OCI-LY1 (cell line): ENCODE measurements at regions not wholly inside any gene's neighbourhood (a gene's known extent, or its start where the extent isn't known, plus 50 kb on each side); places are given as distances from the start of the nearest gene placed in this dataset.

Experiments
- H2AFZ ChIP-seq: fragments of 200-600 bp; sonication (generic), shearing (Covaris generic); 2 replicates; pipeline ENCODE4 v1.6.0; 2014; ENCODE audit warnings: antibody characterized with exemption, mild to moderate bottlenecking, low read length
- H3F3A ChIP-seq: fragments of 200-600 bp; sonication (generic), shearing (Covaris generic); 2 replicates; pipeline ENCODE4 v1.6.0; 2014; ENCODE audit warnings: mild to moderate bottlenecking, antibody characterized with exemption, low read length, moderate library complexity; ENCODE audit not compliant: insufficient read depth
- H3K27ac ChIP-seq: fragments of 200-600 bp; sonication (generic); 2 replicates; pipeline ENCODE4 v1.5.1; 2014; ENCODE audit warnings: low read length, mixed run types, mild to moderate bottlenecking, low read depth; ENCODE audit not compliant: poor library complexity, severe bottlenecking
- H3K27me3 ChIP-seq: fragments of 200-600 bp; sonication (generic); 2 replicates; pipeline ENCODE4 v1.6.0; 2014; ENCODE audit warnings: antibody characterized with exemption, mild to moderate bottlenecking, low read length, moderate library complexity; ENCODE audit not compliant: insufficient read depth
- H3K36me3 ChIP-seq: fragments of 200-600 bp; sonication (generic); 2 replicates; pipeline ENCODE4 v1.6.1; 2014; ENCODE audit warnings: mild to moderate bottlenecking, antibody characterized with exemption, low read length, moderate library complexity, mixed read lengths; ENCODE audit not compliant: insufficient read depth
- H3K4me1 ChIP-seq: fragments of 200-600 bp; sonication (generic); 2 replicates; pipeline ENCODE4 v1.5.1; 2014; ENCODE audit warnings: mild to moderate bottlenecking, low read length, moderate library complexity; ENCODE audit not compliant: insufficient read depth, severe bottlenecking
- H3K4me2 ChIP-seq: fragments of 200-600 bp; sonication (generic), shearing (Covaris generic); 2 replicates; pipeline ENCODE4 v1.6.1; 2014; ENCODE audit warnings: low read length
- H3K4me3 ChIP-seq: fragments of 200-600 bp; sonication (generic); 2 replicates; pipeline ENCODE4 v1.5.1; 2014; ENCODE audit warnings: low read length, low read depth, mild to moderate bottlenecking, mixed read lengths; ENCODE audit not compliant: poor library complexity, severe bottlenecking
- H3K79me2 ChIP-seq: fragments of 200-600 bp; shearing (Covaris generic); 2 replicates; pipeline ENCODE4 v1.6.1; 2016; ENCODE audit warnings: mixed run types, low read length, mixed read lengths; ENCODE audit not compliant: insufficient read depth
- H3K9ac ChIP-seq: fragments of 200-600 bp; sonication (generic), shearing (Covaris generic); 2 replicates; pipeline ENCODE4 v1.6.1; 2014; ENCODE audit warnings: mild to moderate bottlenecking, low read length, mixed read lengths
- H3K9me2 ChIP-seq: fragments of 200-600 bp; sonication (generic), shearing (Covaris generic); 2 replicates; pipeline ENCODE4 v1.6.1; 2014; ENCODE audit warnings: low read depth, mild to moderate bottlenecking, low read length, mixed read lengths
- H3K9me3 ChIP-seq: fragments of 200-600 bp; shearing (Covaris generic); 2 replicates; pipeline ENCODE4 v1.6.1; 2014; ENCODE audit warnings: low read length, mixed read lengths
- H4K20me1 ChIP-seq: fragments of 200-600 bp; sonication (generic), shearing (Covaris generic); 2 replicates; pipeline ENCODE4 v1.6.0; 2016; ENCODE audit warnings: mild to moderate bottlenecking, low read length; ENCODE audit not compliant: insufficient read depth
- CTCF ChIP-seq: fragments of 200-600 bp; sonication (generic), shearing (Covaris generic); IDR thresholded peaks from 2 replicates; pipeline ENCODE4 v1.5.1; 2017; ENCODE audit warnings: mild to moderate bottlenecking, antibody characterized with exemption, low read length, moderate library complexity, mixed read lengths
- EZH2 ChIP-seq: fragments of 200-600 bp; sonication (generic), shearing (Covaris generic); IDR thresholded peaks from 2 replicates; pipeline ENCODE4 v1.8.0; 2017; ENCODE audit warnings: borderline replicate concordance, mixed run types, mild to moderate bottlenecking, antibody characterized with exemption, low read length, moderate library complexity, mixed read lengths

- Histone ChIP-seq H3K27me3 (no peaks in the 10 kb centered on the region), H3K4me2 (no peak overlapping the region), H3K4me1 (no peaks in the 10 kb centered on the region), H3K9ac (no peak overlapping the region), H3K4me3 (no peak overlapping the region), H3K9me2 (no peaks in the 10 kb centered on the region), H3K27ac (no peak overlapping the region), H3K36me3 (no peaks in the 10 kb centered on the region), H2AFZ (no peak overlapping the region), H4K20me1 (no peaks in the 10 kb centered on the region), H3K79me2 (no peaks in the 10 kb centered on the region), H3F3A (no peaks in the 10 kb centered on the region), H3K9me3 (no peaks in the 10 kb centered on the region)
- no peak for TF ChIP-seq CTCF
- no peak for TF ChIP-seq EZH2
Measured at GRCh38 chr14:97070259-97070658, 273.1 kb downstream of the VRK1 start.

- no peak for TF ChIP-seq EZH2
- Histone ChIP-seq H3K36me3 (no peaks in the 10 kb centered on the region), H3K27me3 (no peaks in the 10 kb centered on the region), H4K20me1 (no peaks in the 10 kb centered on the region), H2AFZ (no peak overlapping the region), H3K27ac (no peak overlapping the region), H3K4me3 (no peak overlapping the region), H3K4me2 (no peak overlapping the region), H3K9me3 (no peaks in the 10 kb centered on the region), H3K9ac (no peak overlapping the region), H3K9me2 (no peaks in the 10 kb centered on the region), H3K4me1 (no peaks in the 10 kb centered on the region), H3K79me2 (no peaks in the 10 kb centered on the region), H3F3A (no peaks in the 10 kb centered on the region)
Measured at GRCh38 chr14:97071177-97071576, 274.0 kb downstream of the VRK1 start.

GRCh38 chr14:97073622-97074021, 276.4 kb downstream of the VRK1 start:
- no peaks in the 10 kb centered on the region for H3K4me1 ChIP-seq
- no peaks in the 10 kb centered on the region for H3K36me3 ChIP-seq
- H3K79me2 ChIP-seq, result no peaks in the 10 kb centered on the region
- no peaks in the 10 kb centered on the region for H4K20me1 ChIP-seq
- H3K9me3 ChIP-seq, result no peaks in the 10 kb centered on the region
- TF ChIP-seq EZH2, result no peak
- H3K4me2 ChIP-seq, result no peak overlapping the region
- H3F3A ChIP-seq, result no peaks in the 10 kb centered on the region
- H3K9me2 ChIP-seq, result no peaks in the 10 kb centered on the region
- no peak overlapping the region for H3K9ac ChIP-seq
- H3K4me3 ChIP-seq, result no peak overlapping the region
- no peak overlapping the region for H2AFZ ChIP-seq
- no peak overlapping the region for H3K27ac ChIP-seq
- no peaks in the 10 kb centered on the region for H3K27me3 ChIP-seq

GRCh38 chr14:97074456-97074855, 277.3 kb downstream of the VRK1 start:
- H3K27me3 ChIP-seq, result no peaks in the 10 kb centered on the region
- H3K79me2 ChIP-seq, result no peaks in the 10 kb centered on the region
- no peak for TF ChIP-seq CTCF
- TF ChIP-seq EZH2, result no peak
- no peak overlapping the region for H2AFZ ChIP-seq
- H3K4me3 ChIP-seq, result no peak overlapping the region
- H3K27ac ChIP-seq, result no peak overlapping the region
- H3K9me2 ChIP-seq, result no peaks in the 10 kb centered on the region
- no peaks in the 10 kb centered on the region for H3K36me3 ChIP-seq
- no peak overlapping the region for H3K9ac ChIP-seq
- H3K4me1 ChIP-seq, result no peaks in the 10 kb centered on the region
- no peaks in the 10 kb centered on the region for H3K9me3 ChIP-seq
- H3K4me2 ChIP-seq, result no peak overlapping the region
- no peaks in the 10 kb centered on the region for H3F3A ChIP-seq
- H4K20me1 ChIP-seq, result no peaks in the 10 kb centered on the region
